GM04503 (cell line): ENCODE measurements at regions not wholly inside any gene's neighbourhood (a gene's known extent, or its start where the extent isn't known, plus 50 kb on each side); places are given as distances from the start of the nearest gene placed in this dataset.
"Not testable (repeated sequence)": the region's sequence is repeated elsewhere in the genome, so short reads cannot be mapped to it uniquely, and the experiment has no call there.

Experiments
- DNase-seq: peaks from one replicate; pipeline ENCODE4 v3.0.0-alpha.2; 2012; ENCODE audit warnings: low read depth

DNA sequence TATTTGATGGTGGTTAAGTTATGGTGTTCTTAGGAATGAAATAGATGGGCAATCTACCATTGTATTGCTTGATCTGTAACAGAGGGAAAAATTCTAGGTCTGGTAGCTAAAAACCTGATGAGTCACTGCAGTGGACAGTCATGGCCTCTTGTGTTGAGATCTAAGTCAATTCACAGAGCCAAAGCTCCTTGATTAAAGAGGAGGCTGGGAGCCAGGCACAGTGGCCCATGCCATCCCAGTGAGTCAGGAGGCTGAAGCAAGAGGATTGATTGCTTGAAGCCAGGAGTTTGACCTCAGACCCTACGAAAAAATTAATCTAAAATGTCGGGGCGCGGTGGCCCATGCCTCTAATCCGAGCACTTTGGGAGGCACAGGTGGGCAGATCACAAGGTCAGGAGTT lies 67.1 kb upstream of the KPNA3 start:
- DNase-seq = peak; percentile 85

- DNase-seq = peak; percentile 75
These were observed 65.8 kb upstream of the KPNA3 start for GRCh38 chr13:49858178-49858856.

GRCh38 chr13:49855930-49856329 lies 63.4 kb upstream of the KPNA3 start:
- no peak for DNase-seq

DNA sequence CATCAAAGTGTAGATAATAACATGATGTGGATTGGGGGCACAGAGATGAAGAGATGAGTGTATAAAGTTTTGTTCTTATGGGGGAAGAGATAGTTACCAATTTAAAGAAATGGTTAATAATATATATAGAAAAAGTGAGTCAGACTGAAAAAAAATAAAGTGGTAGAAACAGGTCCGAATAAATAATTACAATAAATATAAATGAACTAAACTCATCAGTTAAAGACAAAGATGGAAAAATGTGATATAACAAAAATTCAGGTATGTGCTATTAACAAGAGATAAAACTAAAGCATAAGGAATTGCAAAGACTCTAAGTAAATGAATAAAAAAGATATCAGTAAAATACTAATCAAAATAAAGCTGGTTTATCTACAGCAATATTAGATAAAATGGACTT lies 61.1 kb upstream of the KPNA3 start:
- no peak for DNase-seq

DNA sequence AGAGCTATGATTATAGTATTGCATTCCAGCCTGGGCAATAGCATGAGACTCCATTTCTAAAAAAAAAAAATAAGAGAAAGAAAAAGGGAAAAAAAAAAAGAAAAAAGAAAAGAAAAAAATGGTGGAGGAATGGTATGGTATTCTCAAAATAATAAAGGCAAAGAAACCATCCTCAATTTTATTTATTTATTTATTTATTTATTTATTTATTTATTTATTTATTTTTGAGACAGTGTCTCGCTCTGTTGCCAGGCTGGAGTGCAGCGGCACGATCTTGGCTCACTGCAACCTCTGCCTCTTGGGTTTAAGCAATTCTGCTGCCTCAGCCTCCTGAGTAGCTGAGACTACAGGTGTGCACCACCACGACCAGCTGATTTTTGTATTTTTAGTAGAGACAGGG lies 60.0 kb upstream of the KPNA3 start:
- DNase-seq = not testable (repeated sequence)

- DNase-seq = no peak
These were observed 51.7 kb upstream of the KPNA3 start for GRCh38 chr13:49844181-49844580.
